ENCODE measurements at regions not wholly inside any gene's neighbourhood (a gene's known extent, or its start where the extent isn't known, plus 50 kb on each side); places are given as distances from the start of the nearest gene placed in this dataset.

- in situ Hi-C loops (cut with HindIII; ENCODE audit: extremely low pct_ligation_motif_present, low pct_unique_long_range_greater_than_20kb) (no loop called here), intact Hi-C loops (cut with micrococcal nuclease; ENCODE audit: unreplicated experiment) (no loop called here)
- no peak overlapping the region for H3K4me2 ChIP-seq (ENCODE audit: low read depth, low read length)
- no peak for DNase-seq (ENCODE audit: low spot score)
- CTCF ChIA-PET (ENCODE audit: low intra/inter-chr PET ratio, low total read pairs): no interaction called here
- no peaks in the 10 kb centered on the region for H3K4me1 ChIP-seq (ENCODE audit: insufficient read depth, low read length)
- no peak overlapping the region for H3K27ac ChIP-seq (ENCODE audit: extremely low read length, insufficient read depth, low read length)
- no TSS peak for BruUV-seq (replicated peaks)
- no peak for ATAC-seq
- H3K4me3 ChIP-seq (replicated peaks in 1 of 3; ENCODE audit: insufficient read depth in 1 of 3, low read depth in 2 of 3, low read length in 3 of 3): no peak overlapping the region
- no peak overlapping the region for H3K9ac ChIP-seq (ENCODE audit: insufficient read depth, low read depth, low read length)
- no peaks in the 10 kb centered on the region for H3K27me3 ChIP-seq (ENCODE audit: control insufficient read depth in 1 of 2, insufficient read depth in 2 of 2, low read length in 2 of 2)
- 14% methylated on average over 2 of the region's 2 CpGs for WGBS (ENCODE audit: low lambda C conversion rate)
- H2AFZ ChIP-seq (ENCODE audit: low read length): no peak overlapping the region
- no peaks in the 10 kb centered on the region for H4K20me1 ChIP-seq (ENCODE audit: insufficient read depth, low read length)
- FAIRE-seq: no peak
- no peaks in the 10 kb centered on the region; the same call in 1 of the 2 replicates for H3K9me3 ChIP-seq (ENCODE audit: low read length)
- no peak for TF ChIP-seq TFE3 (CRISPR knock-in tag; IDR thresholded peaks at IDR 0.05)
- H3K36me3 ChIP-seq (replicated peaks in 1 of 2; ENCODE audit: control insufficient read depth in 1 of 2, insufficient read depth in 2 of 2, low read length in 2 of 2): no peaks in the 10 kb centered on the region
- POLR2A ChIA-PET: no interaction called here
- no peaks in the 10 kb centered on the region for H3K79me2 ChIP-seq (ENCODE audit: insufficient read depth, low read length)
These were observed 226.9 kb downstream of the TFAP2B start for GRCh38 chr6:51045548-51045947.

GRCh38 chr6:51049288-51049982 lies 230.8 kb downstream of the TFAP2B start:
- ATAC-seq: no peak
- no peaks in the 10 kb centered on the region for H3K4me1 ChIP-seq (ENCODE audit: insufficient read depth, low read length)
- H2AFZ ChIP-seq (ENCODE audit: low read length): no peak overlapping the region
- intact Hi-C loops (cut with micrococcal nuclease; ENCODE audit: unreplicated experiment): no loop called here
- ChIA-PET POLR2A (no interaction called here), CTCF (ENCODE audit: low intra/inter-chr PET ratio, low total read pairs) (no interaction called here)
- H3K36me3 ChIP-seq (replicated peaks in 1 of 2; ENCODE audit: control insufficient read depth in 1 of 2, insufficient read depth in 2 of 2, low read length in 2 of 2): no peaks in the 10 kb centered on the region
- H3K9me3 ChIP-seq (ENCODE audit: low read length): peaks cover 7% of the 10 kb centered on the region; the same call in 1 of the 2 replicates
- H3K27ac ChIP-seq (ENCODE audit: extremely low read length, insufficient read depth, low read length): no peak overlapping the region
- H3K4me3 ChIP-seq (replicated peaks in 1 of 3; ENCODE audit: insufficient read depth in 1 of 3, low read depth in 2 of 3, low read length in 3 of 3): no peak overlapping the region
- FAIRE-seq: no peak
- H4K20me1 ChIP-seq (ENCODE audit: insufficient read depth, low read length): no peaks in the 10 kb centered on the region
- TF ChIP-seq MIER2 (CRISPR knock-in tag; IDR thresholded peaks at IDR 0.05): no peak
- no peak for TF ChIP-seq DZIP1 (CRISPR knock-in tag; IDR thresholded peaks at IDR 0.05)
- no peak for TF ChIP-seq ZBTB34 (CRISPR knock-in tag; IDR thresholded peaks at IDR 0.05)
- TF ChIP-seq ZC3H4 (CRISPR knock-in tag; IDR thresholded peaks at IDR 0.05; ENCODE audit: borderline replicate concordance): no peak
- peak; percentile 55; the same call in 1 of the 2 replicates for TF ChIP-seq CREB1 (IDR thresholded peaks at IDR 0.05)
- TF ChIP-seq CREB1 (CRISPR knock-in tag; IDR thresholded peaks at IDR 0.05): no peak
- TF ChIP-seq ZNF556 (CRISPR knock-in tag; IDR thresholded peaks at IDR 0.05; ENCODE audit: borderline replicate concordance): no peak
- 6% methylated on average over 3 of the region's 3 CpGs for WGBS (ENCODE audit: low lambda C conversion rate)
- no peaks in the 10 kb centered on the region for H3K27me3 ChIP-seq (ENCODE audit: control insufficient read depth in 1 of 2, insufficient read depth in 2 of 2, low read length in 2 of 2)
- H3K9ac ChIP-seq (ENCODE audit: insufficient read depth, low read depth, low read length): no peak overlapping the region
- H3K4me2 ChIP-seq (ENCODE audit: low read depth, low read length): no peak overlapping the region
- H3K79me2 ChIP-seq (ENCODE audit: insufficient read depth, low read length): no peaks in the 10 kb centered on the region
- no peak for DNase-seq (ENCODE audit: low spot score)
- in situ Hi-C loops (cut with HindIII; ENCODE audit: extremely low pct_ligation_motif_present, low pct_unique_long_range_greater_than_20kb): no loop called here
- BruUV-seq (replicated peaks): no TSS peak
